GM21619 (cell line): ENCODE measurements at regions not wholly inside any gene's neighbourhood (a gene's known extent, or its start where the extent isn't known, plus 50 kb on each side); places are given as distances from the start of the nearest gene placed in this dataset.

Experiments used
- ATAC-seq: cut with Tn5 transposase; IDR thresholded peaks from one replicate; pipeline ENCODE4 v1.9.1; 2021; ENCODE audit not compliant: unreplicated experiment

GRCh38 chr6:139611327-139612134, 237.1 kb upstream of the CITED2 start:
- no peak for ATAC-seq

- ATAC-seq = no peak
Measured at GRCh38 chr6:139608466-139609261, 234.2 kb upstream of the CITED2 start.

DNA sequence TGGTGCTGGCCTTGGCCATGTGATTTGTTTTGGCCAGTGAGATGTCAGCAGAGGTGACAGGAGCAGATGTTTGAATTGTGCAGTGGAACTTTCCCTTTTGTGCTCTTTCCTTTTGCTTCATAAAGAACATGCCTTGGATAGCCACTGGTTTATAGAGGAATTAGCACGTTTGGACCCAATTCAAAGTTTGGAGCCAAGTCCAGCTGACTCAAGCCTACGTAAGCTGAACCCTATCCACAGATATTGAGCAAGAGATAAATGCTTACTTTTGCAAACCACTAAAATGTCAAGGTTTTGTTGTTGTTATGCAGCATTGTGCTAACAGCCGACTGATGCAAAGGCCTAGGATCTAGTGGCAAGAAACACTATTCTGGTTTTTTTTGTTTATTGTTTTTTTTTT, 230.9 kb upstream of the CITED2 start:
- no peak for ATAC-seq

DNA sequence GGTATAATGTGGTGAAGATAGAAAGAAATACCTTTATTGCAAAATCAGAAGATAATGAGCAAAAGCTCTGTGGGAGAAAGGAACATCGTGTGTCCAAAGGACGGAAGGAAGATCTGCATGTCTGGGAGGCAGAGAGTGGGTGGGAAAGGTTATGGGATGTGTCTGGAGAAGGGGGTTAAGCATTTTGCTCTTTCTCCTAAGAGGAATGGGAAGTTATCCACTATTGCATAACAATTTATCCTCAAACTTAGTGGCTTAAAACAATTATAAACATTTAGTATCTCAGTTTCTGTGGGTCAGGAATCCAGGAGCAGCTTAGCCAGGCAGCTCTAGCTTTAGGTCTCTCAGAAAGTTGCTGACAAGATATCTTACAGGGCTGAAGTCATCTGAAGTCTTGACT, 229.1 kb upstream of the CITED2 start:
- ATAC-seq = no peak

DNA sequence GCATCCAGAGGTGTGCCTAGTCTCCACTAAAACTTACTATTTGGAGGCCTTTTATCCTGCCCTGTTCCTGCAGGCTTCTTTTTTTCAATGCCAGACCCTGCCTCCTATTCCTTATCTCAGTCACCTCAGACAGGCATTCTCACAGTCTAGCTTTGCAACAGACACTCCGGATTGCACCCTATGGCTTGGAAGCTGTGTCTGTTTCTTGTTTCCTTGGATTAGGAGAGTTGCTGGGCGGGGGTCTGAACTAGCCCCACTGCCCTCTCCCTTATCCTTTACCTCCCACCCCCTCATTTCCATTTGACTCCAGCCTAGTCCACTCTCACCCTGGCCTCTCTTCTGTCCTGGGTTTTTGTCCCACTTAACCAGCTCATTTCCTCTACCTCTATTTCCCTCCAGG, 228.1 kb upstream of the CITED2 start:
- no peak for ATAC-seq

GRCh38 chr6:139600919-139601475, 226.5 kb upstream of the CITED2 start:
- peak; percentile 97 for ATAC-seq

- ATAC-seq = peak; percentile 2
Measured at GRCh38 chr6:139600343-139600742, 225.9 kb upstream of the CITED2 start.

GRCh38 chr6:139597771-139598755, 223.6 kb upstream of the CITED2 start:
- no peak for ATAC-seq

GRCh38 chr6:139597087-139597763, 222.8 kb upstream of the CITED2 start:
- ATAC-seq = no peak

DNA sequence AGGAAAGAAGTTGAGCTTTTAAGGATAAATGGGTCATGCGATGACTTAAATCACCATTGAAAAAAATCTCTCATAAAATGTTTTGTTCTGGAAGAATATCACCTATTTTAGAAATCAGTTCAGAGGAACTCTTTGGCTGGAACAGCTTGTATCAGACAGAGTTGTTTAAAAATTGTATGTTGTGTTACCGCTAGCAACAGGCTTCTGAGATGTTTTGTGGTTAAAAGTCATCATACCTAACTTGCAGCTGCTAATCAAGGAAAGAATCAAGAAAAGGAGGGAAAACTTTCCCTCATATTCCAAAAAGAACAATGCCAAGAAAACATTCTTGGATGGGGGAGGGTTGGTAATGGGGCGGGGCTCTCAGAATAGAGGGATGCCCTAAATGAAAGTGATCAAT, 220.7 kb upstream of the CITED2 start:
- ATAC-seq = no peak

DNA sequence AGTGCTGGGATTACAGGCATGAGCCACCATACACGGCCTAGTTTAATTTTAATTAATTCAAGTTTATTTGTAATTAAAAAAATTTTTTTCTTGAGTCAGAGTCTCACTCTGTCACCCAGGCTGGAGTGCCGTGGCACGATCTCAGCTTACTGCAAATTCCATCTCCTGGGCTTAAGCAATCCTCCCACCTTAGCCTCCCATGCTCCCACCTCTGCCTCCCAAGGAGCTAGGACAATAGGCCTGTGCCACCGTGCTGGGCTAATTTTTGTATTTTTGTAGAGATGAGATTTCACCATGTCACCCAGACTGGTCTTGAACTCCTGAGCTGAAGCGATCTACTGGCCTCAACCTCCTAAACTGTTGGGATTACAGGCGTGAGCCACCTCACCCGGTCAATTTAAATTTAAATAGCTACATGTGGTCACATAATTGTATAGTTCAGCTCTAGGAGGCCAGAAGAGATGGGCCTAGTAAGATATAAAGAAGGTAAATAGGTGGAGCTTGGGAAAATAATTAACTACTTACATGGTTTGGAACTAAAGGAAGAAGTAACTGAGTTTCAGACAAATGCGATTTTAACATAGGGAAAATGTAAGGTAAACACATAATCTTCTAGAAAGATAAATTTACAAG, 220.0 kb upstream of the CITED2 start:
- ATAC-seq = no peak

GRCh38 chr6:139593081-139593480, 218.6 kb upstream of the CITED2 start:
- no peak for ATAC-seq

DNA sequence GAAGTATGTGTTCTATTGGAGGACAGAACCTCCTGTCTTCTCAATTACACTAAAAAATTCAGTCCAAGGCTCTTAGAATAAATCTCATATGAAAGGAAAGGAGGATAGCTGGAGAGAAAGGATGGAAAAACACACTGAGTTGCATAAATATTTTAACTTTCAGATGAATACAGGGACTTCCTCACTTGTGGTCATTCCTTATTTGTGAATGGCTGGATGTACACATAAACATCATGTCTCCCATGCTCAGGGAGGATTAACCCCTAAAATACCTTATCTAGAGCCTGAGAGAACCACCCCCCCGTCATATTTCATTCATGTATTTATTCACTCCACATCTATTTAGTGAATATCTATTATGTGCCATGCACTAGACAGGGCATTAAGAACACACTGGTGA, 217.6 kb upstream of the CITED2 start:
- ATAC-seq = no peak

DNA sequence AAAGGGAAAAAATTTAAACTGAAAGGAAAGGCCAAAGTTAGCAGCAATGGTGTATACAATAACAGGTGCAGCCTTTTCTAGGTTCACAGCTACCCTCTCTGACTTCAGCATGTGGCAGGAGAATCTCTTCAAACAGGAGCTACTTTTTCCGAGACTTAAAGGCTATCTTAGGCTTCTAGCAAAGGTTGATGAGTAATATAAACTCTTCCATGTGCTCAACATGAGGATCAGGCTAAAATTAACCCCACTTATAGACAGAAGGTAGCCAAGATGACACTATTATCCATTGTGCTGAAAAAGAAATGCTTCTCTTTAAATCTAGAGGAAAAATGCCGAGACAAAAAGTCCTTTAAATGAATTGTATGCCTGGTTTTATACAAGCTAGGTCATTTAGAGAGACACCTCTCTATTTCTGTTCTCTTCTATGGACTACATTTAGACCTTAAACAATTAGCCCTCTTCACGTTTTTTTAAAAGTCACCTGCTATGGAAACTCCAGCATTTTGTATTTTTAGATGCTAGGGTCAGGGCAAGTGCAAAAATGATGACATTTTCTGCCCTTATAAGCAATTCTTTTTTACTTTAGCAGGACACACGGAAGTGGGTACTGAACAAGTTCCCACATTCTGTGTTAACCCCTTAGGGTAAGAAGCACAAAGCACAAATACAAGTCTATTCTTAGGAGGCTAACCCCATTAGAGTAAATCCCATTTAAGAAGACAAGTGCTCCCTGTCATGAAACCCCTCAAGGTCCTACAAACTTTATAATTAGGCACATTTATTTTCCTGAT, 216.8 kb upstream of the CITED2 start:
- ATAC-seq = no peak

GRCh38 chr6:139590206-139590605, 215.8 kb upstream of the CITED2 start:
- ATAC-seq = no peak

- ATAC-seq = no peak
Measured at GRCh38 chr6:139588734-139589593, 214.5 kb upstream of the CITED2 start.

DNA sequence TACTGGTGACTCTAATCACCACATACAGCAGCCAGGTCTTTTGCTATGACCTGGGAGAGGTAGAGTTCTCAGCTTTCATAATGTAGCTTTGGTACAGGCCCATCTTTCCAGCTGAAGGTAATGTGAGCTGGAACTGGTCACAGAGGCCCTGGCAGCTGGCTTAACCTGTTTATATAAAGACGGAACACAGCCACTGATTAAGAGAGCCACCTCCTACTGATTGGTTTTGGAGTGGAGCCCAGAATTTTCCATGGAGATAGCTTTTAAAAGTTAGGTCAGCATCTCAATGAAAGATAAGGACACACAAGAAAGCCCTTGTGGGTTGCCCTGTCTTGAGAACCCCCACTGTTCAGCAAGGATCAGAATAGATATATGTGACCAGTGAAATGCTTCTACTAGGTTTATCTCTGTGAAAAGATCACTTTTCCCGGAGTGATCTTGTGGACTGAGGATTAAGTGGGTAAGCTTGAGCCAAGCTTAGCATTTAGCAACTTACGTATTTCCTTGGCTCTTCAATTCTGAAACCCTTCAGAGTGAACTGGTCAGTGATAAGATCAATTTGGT, 213.7 kb upstream of the CITED2 start:
- ATAC-seq = no peak

GRCh38 chr6:139587469-139587868, 213.0 kb upstream of the CITED2 start:
- ATAC-seq = no peak
